Small intestine (tissue), 7 donors: ENCODE measurements at regions not wholly inside any gene's neighbourhood (a gene's known extent, or its start where the extent isn't known, plus 50 kb on each side); places are given as distances from the start of the nearest gene placed in this dataset.

Experiments used
- DNase-seq, 2 donors: peaks; one replicate each; pipeline versions ENCODE4 v3.0.0 to v3.0.0-alpha.2; 2013
- FAIRE-seq: peaks from 2 replicates; lab custom pipeline; 2012; peaks lifted over from hg19 to GRCh38; lab: Jason Lieb, UNC
- H3K27ac ChIP-seq, 3 donors: one replicate each; pipeline ENCODE4 v1.5.1; 2013; ENCODE audit warnings: low read length in 2 of 3, mild to moderate bottlenecking in 2 of 3, control low read depth in 1 of 3, inconsistent platforms in 1 of 3, low read depth in 1 of 3, moderate library complexity in 1 of 3
- H3K27me3 ChIP-seq, 3 donors: one replicate each; pipeline ENCODE4 v1.6.1; 2013; ENCODE audit warnings: low read length in 3 of 3, inconsistent platforms in 1 of 3; ENCODE audit not compliant: control insufficient read depth in 3 of 3, insufficient read depth in 3 of 3
- H3K36me3 ChIP-seq, 3 donors: one replicate each; pipeline ENCODE4 v1.6.1; 2013; ENCODE audit warnings: low read length in 3 of 3, inconsistent platforms in 1 of 3, low read depth in 1 of 3, mild to moderate bottlenecking in 1 of 3, moderate library complexity in 1 of 3; ENCODE audit not compliant: control insufficient read depth in 3 of 3, insufficient read depth in 2 of 3
- H3K4me1 ChIP-seq, 3 donors: one replicate each; pipeline ENCODE4 v1.6.1; 2013; ENCODE audit warnings: low read length in 2 of 3, inconsistent platforms in 1 of 3, low read depth in 1 of 3, mild to moderate bottlenecking in 1 of 3, moderate library complexity in 1 of 3; ENCODE audit not compliant: control insufficient read depth in 3 of 3, insufficient read depth in 2 of 3
- H3K4me3 ChIP-seq, 3 donors: one replicate each; pipeline ENCODE4 v1.5.1; 2013; ENCODE audit warnings: low read length in 3 of 3, control low read depth in 1 of 3, inconsistent platforms in 1 of 3, low read depth in 1 of 3, mild to moderate bottlenecking in 1 of 3, moderate library complexity in 1 of 3
- H3K9me3 ChIP-seq, 2 donors: one replicate each; pipeline ENCODE4 v1.6.1; 2013; ENCODE audit warnings: low read depth in 1 of 2, low read length in 1 of 2; ENCODE audit not compliant: control insufficient read depth in 2 of 2, insufficient read depth in 1 of 2
- WGBS, 3 donors: extraction: QIAGEN DNeasy Blood & Tissue Kit; methylation state at CpG; one replicate each; pipeline ENCODE4 v1.1.7; 2013; 5-methylcytosine and 5-hydroxymethylcytosine counted together
- donor health status: healthy with polysubstance abuse.
- donor health status: control.
- donor health status: control.
- donor health status: Bipolar disorder and iron deficiency.
- donor health status: healthy.

- 83 to 92% (median 88%) methylated on average over 11 of the region's 11 CpGs for WGBS, 3 donors
- H3K27ac ChIP-seq: no peak overlapping the region
- no peaks in the 10 kb centered on the region for H3K9me3 ChIP-seq
- peaks cover 0 to 2% (median 0%) of the 10 kb centered on the region in 3 donors for H3K27me3 ChIP-seq
- FAIRE-seq: no peak
- H3K4me3 ChIP-seq: no peak overlapping the region
- no peaks in the 10 kb centered on the region for H3K4me1 ChIP-seq
- DNase-seq: no peak
- H3K36me3 ChIP-seq: no peaks in the 10 kb centered on the region
Observed at GRCh38 chr11:127059286-127059685, 58.7 kb upstream of the KIRREL3 start.

- WGBS, 3 donors: 79 to 90% (median 86%) methylated on average over 2 of the region's 2 CpGs
- H3K4me3 ChIP-seq: no peak overlapping the region
- no peak overlapping the region for H3K27ac ChIP-seq
- FAIRE-seq: no peak
- no peaks in the 10 kb centered on the region for H3K36me3 ChIP-seq
- H3K27me3 ChIP-seq: peaks cover 0 to 2% (median 0%) of the 10 kb centered on the region in 3 donors
- H3K9me3 ChIP-seq: no peaks in the 10 kb centered on the region
- H3K4me1 ChIP-seq: no peaks in the 10 kb centered on the region
- DNase-seq: no peak
Observed at GRCh38 chr11:127058524-127058923, 58.0 kb upstream of the KIRREL3 start.

DNA sequence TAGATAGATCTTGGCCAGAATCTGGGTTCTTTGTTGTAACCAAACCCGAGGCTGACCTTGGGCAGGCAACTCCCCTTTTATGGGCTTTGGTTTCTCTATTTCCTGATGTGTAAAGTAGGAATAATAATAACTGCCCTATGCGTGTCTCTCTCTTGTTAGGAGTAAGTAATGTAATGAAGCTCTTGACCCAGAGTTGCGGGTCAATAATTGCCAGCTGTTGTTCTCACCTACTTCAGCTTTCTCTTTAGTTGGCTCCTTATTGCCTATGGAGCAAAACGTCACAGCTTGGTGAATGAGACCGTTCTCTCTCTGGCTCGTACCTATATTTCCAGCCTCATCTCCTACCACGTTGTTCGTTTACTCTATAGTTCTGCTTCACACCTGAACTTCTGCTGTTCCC, 56.6 kb upstream of the KIRREL3 start:
- no peak overlapping the region for H3K4me3 ChIP-seq
- H3K9me3 ChIP-seq: no peaks in the 10 kb centered on the region
- H3K27ac ChIP-seq: no peak overlapping the region
- no peak for FAIRE-seq
- H3K27me3 ChIP-seq: peaks cover 0 to 2% (median 0%) of the 10 kb centered on the region in 3 donors
- WGBS, 3 donors: 68 to 79% (median 71%) methylated on average over 8 of the region's 8 CpGs
- H3K36me3 ChIP-seq: no peaks in the 10 kb centered on the region
- no peaks in the 10 kb centered on the region for H3K4me1 ChIP-seq
- DNase-seq: no peak

GRCh38 chr11:127056338-127056971, 55.9 kb upstream of the KIRREL3 start:
- Histone ChIP-seq H3K9me3 (no peaks in the 10 kb centered on the region), H3K4me3 (no peak overlapping the region), H3K27me3 (peaks cover 0 to 2% (median 0%) of the 10 kb centered on the region in 3 donors), H3K36me3 (no peaks in the 10 kb centered on the region), H3K4me1 (no peaks in the 10 kb centered on the region), H3K27ac (no peak overlapping the region)
- FAIRE-seq (no peak), DNase-seq (no peak)
- 72 to 75% (median 73%) methylated on average over 6 of the region's 6 CpGs for WGBS, 3 donors

- Histone ChIP-seq H3K27me3 (peaks cover 0 to 2% (median 0%) of the 10 kb centered on the region in 3 donors), H3K4me1 (peaks cover 0 to 7% (median 0%) of the 10 kb centered on the region in 3 donors), H3K4me3 (no peak overlapping the region), H3K36me3 (no peaks in the 10 kb centered on the region), H3K9me3 (no peaks in the 10 kb centered on the region), H3K27ac (no peak overlapping the region)
- FAIRE-seq (no peak), DNase-seq (no peak)
- 80 to 83% (median 83%) methylated on average over 6 of the region's 6 CpGs for WGBS, 3 donors
Observed at GRCh38 chr11:127055236-127055635, 54.7 kb upstream of the KIRREL3 start.

DNA sequence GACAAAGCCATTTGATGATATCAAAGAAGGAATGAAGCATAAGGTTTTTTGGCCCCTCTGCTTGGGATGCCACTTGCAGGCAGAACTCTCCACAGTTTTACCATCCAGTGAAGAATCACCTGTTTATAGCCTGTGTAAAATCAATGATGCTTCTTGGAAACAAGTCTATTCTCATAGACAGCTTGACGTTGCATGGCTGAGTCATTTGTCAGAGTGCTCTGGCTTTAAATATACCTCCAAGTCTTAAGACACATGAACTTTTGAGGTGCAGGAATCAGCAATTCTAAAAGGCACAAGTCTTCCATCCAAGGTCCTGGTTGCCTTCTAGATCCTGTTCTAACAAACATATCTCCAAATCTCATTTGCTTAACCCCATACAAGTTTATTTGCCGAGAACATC, 53.6 kb upstream of the KIRREL3 start:
- peaks cover 0 to 13% (median 2%) of the 10 kb centered on the region in 3 donors for H3K4me1 ChIP-seq
- FAIRE-seq (no peak), DNase-seq (no peak)

GRCh38 chr11:127052404-127052803, 51.8 kb upstream of the KIRREL3 start:
- peaks cover 0 to 2% (median 0%) of the 10 kb centered on the region in 3 donors for H3K27me3 ChIP-seq
- WGBS, 3 donors: 70 to 84% (median 80%) methylated on average over 1 of the region's 1 CpG
- FAIRE-seq (no peak), DNase-seq (no peak)
- no peak overlapping the region for H3K4me3 ChIP-seq
- no peak overlapping the region for H3K27ac ChIP-seq
- no peaks in the 10 kb centered on the region for H3K9me3 ChIP-seq
- no peaks in the 10 kb centered on the region for H3K36me3 ChIP-seq
- H3K4me1 ChIP-seq: peaks cover 0 to 13% (median 2%) of the 10 kb centered on the region in 3 donors

More for the DNA sequence above, 53.6 kb upstream of the KIRREL3 start:
- H3K36me3 ChIP-seq: no peaks in the 10 kb centered on the region
- H3K9me3 ChIP-seq: no peaks in the 10 kb centered on the region
- no peak overlapping the region for H3K27ac ChIP-seq
- H3K27me3 ChIP-seq: no peaks in the 10 kb centered on the region
- 74 to 79% (median 78%) methylated on average over 2 of the region's 2 CpGs for WGBS, 3 donors
- H3K4me3 ChIP-seq: no peak overlapping the region
